PFSK-1 (cell line): ENCODE measurements at regions not wholly inside any gene's neighbourhood (a gene's known extent, or its start where the extent isn't known, plus 50 kb on each side); places are given as distances from the start of the nearest gene placed in this dataset.

Source experiments
- FOXP2 ChIP-seq: optimal IDR thresholded peaks from 2 replicates; pipeline ENCODE3; 2011; ENCODE audit warnings: borderline replicate concordance, control low read depth, inconsistent platforms; ENCODE audit not compliant: insufficient read depth; ENCODE audit errors: extremely low read length, extremely low read depth
- POLR2AphosphoS5 ChIP-seq: IDR thresholded peaks from 2 replicates; pipeline ENCODE4 v1.6.1; 2012; ENCODE audit warnings: low read depth, mild to moderate bottlenecking, control low read depth, low read length, moderate library complexity
- SIN3A ChIP-seq: IDR thresholded peaks from 2 replicates; pipeline ENCODE4 v1.6.1; 2012; ENCODE audit warnings: mild to moderate bottlenecking, low read length, moderate library complexity, borderline replicate concordance; ENCODE audit not compliant: insufficient read depth
- TAF1 ChIP-seq: IDR thresholded peaks from 2 replicates; pipeline ENCODE4 v1.6.1; 2012; ENCODE audit warnings: low read length, control low read depth, borderline replicate concordance; ENCODE audit not compliant: insufficient read depth
- TF ChIP-seq, protein P1 (sequence below), 2 experiments: IDR thresholded peaks; 2 replicates each; pipeline versions ENCODE4 v1.6.1 to v1.8.0; 2011 to 2012; ENCODE audit warnings: low read depth in 2 of 2, low read length in 2 of 2, control low read depth in 1 of 2, inconsistent platforms in 1 of 2, mild to moderate bottlenecking in 1 of 2, moderate library complexity in 1 of 2; ENCODE audit not compliant: insufficient read depth in 1 of 2

DNA sequence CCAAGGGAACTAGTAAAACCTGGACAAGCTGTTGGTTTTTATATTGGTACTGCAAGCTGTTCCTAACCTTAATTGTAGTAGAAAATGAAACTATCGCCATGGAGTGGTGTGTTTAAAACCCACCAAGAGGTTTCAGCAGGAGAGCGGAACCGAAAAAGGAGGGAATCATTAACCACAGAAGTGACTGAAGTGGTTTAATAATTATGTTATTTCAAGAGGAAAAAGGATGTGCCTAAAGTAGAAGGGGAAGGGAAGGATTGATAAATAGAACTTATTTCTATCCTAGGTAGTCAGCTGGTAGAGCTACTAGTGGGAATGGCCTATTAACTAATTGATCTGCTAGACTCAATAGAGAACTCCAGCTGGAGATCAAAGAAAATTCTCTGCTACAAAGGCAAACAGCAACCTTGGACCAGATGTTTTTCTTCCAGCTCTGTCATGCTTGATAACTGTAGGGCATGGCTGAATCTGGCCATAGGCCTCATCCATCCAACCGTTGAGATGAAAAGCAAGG lies 91.8 kb downstream of the BAMBI start:
- TF ChIP-seq, protein P1, sequence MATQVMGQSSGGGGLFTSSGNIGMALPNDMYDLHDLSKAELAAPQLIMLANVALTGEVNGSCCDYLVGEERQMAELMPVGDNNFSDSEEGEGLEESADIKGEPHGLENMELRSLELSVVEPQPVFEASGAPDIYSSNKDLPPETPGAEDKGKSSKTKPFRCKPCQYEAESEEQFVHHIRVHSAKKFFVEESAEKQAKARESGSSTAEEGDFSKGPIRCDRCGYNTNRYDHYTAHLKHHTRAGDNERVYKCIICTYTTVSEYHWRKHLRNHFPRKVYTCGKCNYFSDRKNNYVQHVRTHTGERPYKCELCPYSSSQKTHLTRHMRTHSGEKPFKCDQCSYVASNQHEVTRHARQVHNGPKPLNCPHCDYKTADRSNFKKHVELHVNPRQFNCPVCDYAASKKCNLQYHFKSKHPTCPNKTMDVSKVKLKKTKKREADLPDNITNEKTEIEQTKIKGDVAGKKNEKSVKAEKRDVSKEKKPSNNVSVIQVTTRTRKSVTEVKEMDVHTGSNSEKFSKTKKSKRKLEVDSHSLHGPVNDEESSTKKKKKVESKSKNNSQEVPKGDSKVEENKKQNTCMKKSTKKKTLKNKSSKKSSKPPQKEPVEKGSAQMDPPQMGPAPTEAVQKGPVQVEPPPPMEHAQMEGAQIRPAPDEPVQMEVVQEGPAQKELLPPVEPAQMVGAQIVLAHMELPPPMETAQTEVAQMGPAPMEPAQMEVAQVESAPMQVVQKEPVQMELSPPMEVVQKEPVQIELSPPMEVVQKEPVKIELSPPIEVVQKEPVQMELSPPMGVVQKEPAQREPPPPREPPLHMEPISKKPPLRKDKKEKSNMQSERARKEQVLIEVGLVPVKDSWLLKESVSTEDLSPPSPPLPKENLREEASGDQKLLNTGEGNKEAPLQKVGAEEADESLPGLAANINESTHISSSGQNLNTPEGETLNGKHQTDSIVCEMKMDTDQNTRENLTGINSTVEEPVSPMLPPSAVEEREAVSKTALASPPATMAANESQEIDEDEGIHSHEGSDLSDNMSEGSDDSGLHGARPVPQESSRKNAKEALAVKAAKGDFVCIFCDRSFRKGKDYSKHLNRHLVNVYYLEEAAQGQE (IDR thresholded peaks at IDR 0.05; ENCODE audit: insufficient read depth in 1 of 2, low read depth in 2 of 2, low read length in 2 of 2) = no peak
- TF ChIP-seq SIN3A = no peak
- TF ChIP-seq TAF1 = no peak
- TF ChIP-seq POLR2AphosphoS5 = no peak
- no peak for TF ChIP-seq FOXP2
